ENCODE measurements at regions not wholly inside any gene's neighbourhood (a gene's known extent, or its start where the extent isn't known, plus 50 kb on each side); places are given as distances from the start of the nearest gene placed in this dataset.

- DNase-seq (ENCODE audit: low spot score) = no peak
- no peak overlapping the region for H3K27ac ChIP-seq
- no peak overlapping the region for H3K4me3 ChIP-seq
- intact Hi-C loops (cut with DNase I) = no loop called here
- WGBS = 61% methylated on average over 4 of the region's 4 CpGs
- no peaks in the 10 kb centered on the region for H3K4me1 ChIP-seq (replicated peaks)
- no peaks in the 10 kb centered on the region for H3K36me3 ChIP-seq
- H3K27me3 ChIP-seq (replicated peaks; ENCODE audit: insufficient read depth) = peaks cover 17% of the 10 kb centered on the region
- TF ChIP-seq POLR2A (IDR thresholded peaks at IDR 0.05) = no peak
- no peaks in the 10 kb centered on the region for H3K9me3 ChIP-seq
Observed at GRCh38 chr1:36554323-36554628, 71.6 kb upstream of the CSF3R start.

DNA sequence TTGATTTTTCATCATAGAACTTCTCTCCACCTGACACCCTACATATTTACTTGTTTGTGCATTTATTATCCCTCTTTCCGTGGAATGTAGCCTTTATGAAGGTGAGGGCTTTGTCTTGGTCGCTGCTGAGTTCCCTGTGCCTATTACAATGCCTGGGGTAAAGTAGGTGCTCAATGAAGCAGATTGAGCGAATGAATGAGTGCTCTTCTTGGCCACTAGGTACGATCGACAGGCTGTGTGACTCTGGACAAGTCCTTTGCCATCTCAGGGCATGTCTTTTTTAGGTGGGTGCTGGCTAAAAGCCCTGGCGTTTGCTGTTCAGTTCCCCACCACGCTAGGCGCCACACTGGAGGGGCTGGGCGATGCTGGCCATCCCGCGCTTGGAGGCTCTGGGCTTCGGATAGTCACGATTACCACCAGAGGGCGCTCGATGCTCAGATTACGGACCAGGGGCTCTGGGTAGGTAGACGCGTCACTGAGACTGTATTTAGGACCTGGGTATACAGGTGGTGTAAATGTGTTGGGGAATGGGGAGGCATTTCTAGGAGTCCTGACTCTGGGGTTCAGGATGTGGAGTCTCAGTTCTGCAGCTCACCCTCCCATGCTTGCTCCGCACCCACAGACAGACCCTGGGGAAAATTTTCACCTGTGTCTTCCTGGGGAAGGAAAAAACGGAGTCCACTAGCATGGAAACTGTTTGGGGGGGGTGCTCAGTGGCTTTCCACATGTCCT lies 71.0 kb upstream of the CSF3R start:
- 20% methylated on average over 20 of the region's 20 CpGs for WGBS
- DNase-seq (ENCODE audit: low spot score) = peak; percentile 21
- no peak overlapping the region for H3K4me3 ChIP-seq
- intact Hi-C loops (cut with DNase I) = no loop called here
- H3K36me3 ChIP-seq = no peaks in the 10 kb centered on the region
- H3K9me3 ChIP-seq = no peaks in the 10 kb centered on the region
- H3K27ac ChIP-seq = no peak overlapping the region
- H3K4me1 ChIP-seq (replicated peaks) = no peaks in the 10 kb centered on the region
- TF ChIP-seq POLR2A (IDR thresholded peaks at IDR 0.05) (no peak), CTCF (IDR thresholded peaks at IDR 0.05) (peak in 3 of 4 experiments; percentile 31 to 48 (median 39)), POLR2AphosphoS5 (IDR thresholded peaks at IDR 0.05) (no peak)
- H3K27me3 ChIP-seq (replicated peaks; ENCODE audit: insufficient read depth) = peaks cover 15% of the 10 kb centered on the region

DNA sequence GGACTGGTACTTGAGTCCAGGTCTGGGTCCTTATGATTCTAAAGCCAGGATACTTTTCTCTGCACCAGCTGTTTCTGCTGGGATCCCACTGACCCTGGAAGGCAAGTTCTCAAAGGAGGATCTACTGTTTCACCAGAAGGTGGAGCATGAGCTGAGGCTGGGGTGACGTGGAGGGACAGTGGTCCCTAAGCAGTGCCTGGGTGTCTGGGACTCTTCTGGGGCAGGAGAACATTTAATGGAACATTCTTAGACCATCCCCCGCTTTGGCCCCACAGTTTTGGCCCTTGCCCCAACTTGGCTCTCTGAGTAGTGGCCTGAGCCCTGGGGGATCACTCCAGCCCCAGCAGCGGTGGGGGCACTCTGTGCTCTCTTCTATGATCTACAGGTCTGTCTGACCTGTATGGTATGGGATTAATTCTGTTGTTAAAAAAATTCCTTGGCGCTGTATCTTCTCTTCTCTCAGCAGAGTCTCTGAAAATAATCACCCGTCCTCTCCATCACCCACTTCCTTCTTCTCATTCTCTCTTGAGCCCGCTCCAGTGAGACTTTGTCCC lies 60.3 kb upstream of the CSF3R start:
- no peak overlapping the region for H3K4me3 ChIP-seq
- DNase-seq (ENCODE audit: low spot score) = no peak
- intact Hi-C loops (cut with DNase I) = no loop called here
- no peaks in the 10 kb centered on the region for H3K9me3 ChIP-seq
- H3K27ac ChIP-seq = no peak overlapping the region
- no peaks in the 10 kb centered on the region for H3K36me3 ChIP-seq
- TF ChIP-seq POLR2A (IDR thresholded peaks at IDR 0.05) (no peak), POLR2AphosphoS5 (IDR thresholded peaks at IDR 0.05) (no peak), CTCF (IDR thresholded peaks at IDR 0.05) (no peak)
- 55% methylated on average over 6 of the region's 6 CpGs for WGBS
- H3K4me1 ChIP-seq (replicated peaks) = no peaks in the 10 kb centered on the region
- H3K27me3 ChIP-seq (replicated peaks; ENCODE audit: insufficient read depth) = no peaks in the 10 kb centered on the region

- WGBS = 47% methylated on average over 13 of the region's 13 CpGs
Observed at GRCh38 chr1:36542024-36542961, 59.6 kb upstream of the CSF3R start.

More at GRCh38 chr1:36542024-36542961, 59.6 kb upstream of the CSF3R start:
- no peaks in the 10 kb centered on the region for H3K4me1 ChIP-seq (replicated peaks)
- H3K27ac ChIP-seq = no peak overlapping the region
- DNase-seq (ENCODE audit: low spot score) = no peak
- no peaks in the 10 kb centered on the region for H3K9me3 ChIP-seq
- H3K36me3 ChIP-seq = no peaks in the 10 kb centered on the region
- TF ChIP-seq CTCF (IDR thresholded peaks at IDR 0.05) = no peak
- TF ChIP-seq POLR2A (IDR thresholded peaks at IDR 0.05) = no peak
- no peak for TF ChIP-seq POLR2AphosphoS5 (IDR thresholded peaks at IDR 0.05)
- no peaks in the 10 kb centered on the region for H3K27me3 ChIP-seq (replicated peaks; ENCODE audit: insufficient read depth)
- no peak overlapping the region for H3K4me3 ChIP-seq
- intact Hi-C loops (cut with DNase I) = no loop called here

Data from prostate gland (tissue), 2 donors.